GM21381 (cell line): ENCODE measurements at regions not wholly inside any gene's neighbourhood (a gene's known extent, or its start where the extent isn't known, plus 50 kb on each side); places are given as distances from the start of the nearest gene placed in this dataset.
"Not testable (repeated sequence)": the region's sequence is repeated elsewhere in the genome, so short reads cannot be mapped to it uniquely, and the experiment has no call there.

ENCODE experiments used
- ATAC-seq: cut with Tn5 transposase; IDR thresholded peaks from one replicate; pipeline ENCODE4 v1.9.1; 2021; ENCODE audit warnings: mild to moderate bottlenecking, moderate library complexity; ENCODE audit not compliant: unreplicated experiment

GRCh38 chr7:69534461-69535041 lies 63.7 kb upstream of the AUTS2 start:
- ATAC-seq: no peak

GRCh38 chr7:69537691-69538090 lies 60.6 kb upstream of the AUTS2 start:
- no peak for ATAC-seq

GRCh38 chr7:69539531-69539930 lies 58.7 kb upstream of the AUTS2 start:
- no peak for ATAC-seq

- no peak for ATAC-seq
Observed at GRCh38 chr7:69540287-69540686, 58.0 kb upstream of the AUTS2 start.

GRCh38 chr7:69541779-69542432 lies 56.4 kb upstream of the AUTS2 start:
- not testable (repeated sequence) for ATAC-seq

DNA sequence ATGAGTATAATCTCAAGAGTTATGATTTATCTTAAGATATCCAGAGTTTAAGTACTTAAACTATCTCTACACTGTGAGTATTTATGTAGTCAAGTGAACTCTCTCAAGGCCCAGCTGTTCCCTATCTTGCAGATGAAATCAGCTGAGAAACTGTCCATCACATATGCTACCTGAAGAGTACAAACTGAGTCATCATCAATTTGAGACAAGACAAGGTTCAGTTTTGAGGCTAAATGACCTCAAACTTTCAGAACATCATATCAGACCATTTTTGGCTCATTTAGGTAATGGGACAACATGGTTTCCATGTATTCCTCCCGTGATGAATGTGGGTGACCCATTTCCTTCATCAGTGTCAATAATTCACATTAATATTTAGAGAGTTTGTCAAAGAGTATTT lies 53.1 kb upstream of the AUTS2 start:
- ATAC-seq: no peak
